Suppressor macrophage (primary cell): ENCODE measurements at regions not wholly inside any gene's neighbourhood (a gene's known extent, or its start where the extent isn't known, plus 50 kb on each side); places are given as distances from the start of the nearest gene placed in this dataset.
A peak's percentile ranks its signal among the peaks of the same experiment; 100 is the strongest.

Source experiments
- DNase-seq, 4 experiments: peaks; one replicate each; pipeline ENCODE4 v3.0.0-alpha.2; 2020 to 2022

DNA sequence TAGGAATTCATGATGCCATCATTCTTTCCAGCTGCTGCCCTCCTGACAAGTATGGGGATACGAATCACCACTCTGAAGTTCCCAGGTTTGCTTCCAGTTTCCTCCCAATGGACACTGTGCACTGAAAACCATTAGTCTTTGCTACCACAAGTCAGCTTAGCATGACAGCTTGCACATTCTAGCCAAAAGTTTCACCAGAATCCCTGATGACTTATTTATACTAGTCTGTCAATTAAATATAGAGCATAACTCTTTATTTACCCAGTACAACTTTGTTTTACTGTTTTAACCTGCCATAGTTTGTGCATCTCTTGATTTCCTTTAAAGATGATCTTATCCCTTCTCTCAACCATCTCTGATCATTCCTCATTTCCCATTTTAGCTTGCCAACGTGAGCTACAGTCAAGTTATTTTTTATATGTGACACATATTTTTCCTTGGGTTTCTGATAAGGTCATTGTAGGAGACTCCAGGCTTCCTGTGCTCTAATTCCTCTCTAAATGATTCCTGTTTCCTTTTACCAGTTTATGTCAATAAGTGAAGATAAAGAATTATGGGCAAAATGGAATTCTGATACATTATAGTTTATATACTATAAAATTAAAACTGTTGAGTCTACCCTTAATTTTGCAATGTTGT lies 167.5 kb upstream of the MEOX2 start:
- DNase-seq, result no peak

DNA sequence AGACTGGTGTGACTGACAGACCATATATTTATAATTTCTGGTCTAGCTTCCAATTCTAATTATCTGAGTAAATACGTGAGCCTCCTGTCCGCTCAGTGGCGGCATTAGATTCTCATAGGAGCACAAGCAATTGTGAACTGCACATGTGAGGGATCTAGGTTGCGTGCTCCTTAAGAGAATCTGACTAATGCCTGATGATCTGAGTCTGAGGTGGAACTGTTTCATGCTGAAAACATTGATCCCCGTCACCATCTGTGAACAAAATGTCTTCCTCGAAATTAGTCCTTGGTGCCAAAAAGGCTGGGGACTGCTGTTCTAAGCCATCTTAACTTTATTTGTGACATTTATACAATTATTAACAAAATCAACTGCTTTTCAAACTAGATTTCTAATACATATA lies 164.7 kb upstream of the MEOX2 start:
- DNase-seq, result no peak

DNA sequence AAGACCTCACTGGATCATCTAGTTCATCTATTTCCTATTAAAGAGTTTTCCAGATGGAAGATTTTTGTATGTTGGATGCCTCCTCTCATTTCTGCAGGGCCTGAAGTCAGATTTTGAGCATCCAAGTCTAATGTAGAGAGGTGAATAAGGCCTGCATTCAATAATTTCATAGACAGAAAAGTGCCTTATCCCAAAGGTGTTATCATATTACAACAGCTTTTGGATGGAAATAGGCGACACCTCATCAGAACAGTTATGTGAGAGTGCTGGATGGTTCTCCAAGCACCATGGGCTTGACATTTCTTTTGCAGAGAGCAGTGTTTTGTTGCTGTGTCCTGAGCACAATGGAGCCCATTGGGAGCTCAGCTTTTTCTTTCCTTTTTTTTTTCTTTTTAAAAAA lies 162.4 kb upstream of the MEOX2 start:
- DNase-seq, result no peak

DNA sequence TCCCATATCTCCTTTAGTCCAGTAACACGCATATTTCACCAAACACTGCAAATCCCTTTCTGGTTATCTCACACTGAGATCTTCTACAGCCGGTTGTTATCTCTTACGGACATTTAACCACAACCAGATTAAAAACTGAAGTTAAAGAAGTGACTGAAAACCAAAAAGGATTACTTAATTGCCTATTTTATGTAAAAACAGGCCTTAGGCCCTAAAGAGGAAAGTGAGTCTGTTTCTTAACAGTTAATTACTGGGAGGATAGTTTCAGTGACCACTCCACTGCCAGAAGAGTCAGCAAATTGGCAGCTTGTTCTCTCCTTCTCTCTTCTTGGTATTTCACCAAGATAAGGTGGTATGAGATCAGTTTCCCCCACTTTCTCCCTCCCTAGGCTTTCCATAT lies 161.9 kb upstream of the MEOX2 start:
- DNase-seq, result no peak

DNA sequence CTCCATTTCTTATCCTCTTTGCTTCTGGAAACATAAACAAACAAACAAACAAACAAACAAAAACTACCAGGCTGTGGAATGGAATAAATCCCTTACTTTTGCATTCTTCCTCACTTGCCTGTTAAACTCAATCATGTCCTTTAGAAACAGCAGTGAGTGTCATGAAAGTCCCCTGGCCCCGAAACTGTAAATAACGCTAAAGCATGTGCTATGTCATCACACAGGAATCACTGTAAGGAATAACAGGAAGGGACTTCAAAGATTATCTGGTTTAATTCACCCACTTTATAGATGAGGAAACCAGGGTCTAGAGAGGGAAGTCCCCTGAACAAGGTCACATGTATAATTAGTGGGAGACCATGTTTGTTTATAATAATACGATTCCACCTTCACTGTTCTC lies 159.4 kb upstream of the MEOX2 start:
- no peak for DNase-seq

DNA sequence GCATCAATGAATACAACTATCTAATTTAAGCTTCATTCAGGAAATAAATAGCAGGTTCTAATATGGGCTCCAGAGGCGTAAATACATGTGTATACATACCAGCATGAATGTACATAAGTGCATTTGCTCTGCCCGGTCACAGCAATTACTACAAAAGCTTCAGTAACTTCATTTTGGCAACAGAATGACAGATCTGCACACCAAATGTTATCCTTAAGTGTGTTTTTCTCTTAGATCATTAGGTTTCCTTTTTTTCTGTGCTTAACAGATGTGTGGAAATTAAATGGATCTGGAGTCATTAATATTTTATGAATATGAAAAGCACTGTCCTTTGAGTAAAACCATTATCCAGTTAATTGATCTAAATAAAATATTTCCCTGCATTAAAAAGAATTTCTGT lies 159.0 kb upstream of the MEOX2 start:
- no peak for DNase-seq

DNA sequence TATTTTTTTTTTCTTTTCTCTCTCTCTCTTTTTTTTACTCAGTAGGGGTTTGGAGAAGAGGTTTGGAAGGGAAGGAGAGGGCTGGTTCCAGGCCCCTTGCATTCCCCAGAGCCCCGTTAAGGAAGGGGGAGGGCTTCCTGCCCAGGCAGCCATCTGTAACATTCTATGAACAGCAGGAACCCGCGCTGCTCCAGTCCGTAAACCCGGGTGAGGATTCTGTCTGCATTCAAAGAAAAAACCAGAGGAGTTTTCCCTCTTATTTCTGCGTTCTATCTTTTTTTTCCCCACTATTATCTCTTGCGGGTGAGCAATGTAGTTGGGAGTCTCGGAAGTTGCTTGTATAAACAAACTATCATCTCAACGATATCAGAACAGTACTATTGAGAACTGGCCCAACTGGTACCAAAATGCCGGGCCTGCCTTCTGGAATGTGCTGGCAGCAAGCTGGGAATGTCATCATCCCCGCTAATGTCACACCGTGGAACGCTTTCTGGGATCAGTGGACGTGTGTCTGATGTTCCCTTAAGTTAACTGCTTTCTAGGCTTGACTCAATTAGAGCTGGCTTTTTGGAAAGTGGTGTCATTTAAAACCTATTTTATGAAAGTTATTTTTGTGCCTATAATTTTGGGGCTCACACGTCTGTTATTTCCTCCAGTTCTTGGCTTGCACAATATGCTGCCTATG lies 153.1 kb upstream of the MEOX2 start:
- DNase-seq, result no peak

DNA sequence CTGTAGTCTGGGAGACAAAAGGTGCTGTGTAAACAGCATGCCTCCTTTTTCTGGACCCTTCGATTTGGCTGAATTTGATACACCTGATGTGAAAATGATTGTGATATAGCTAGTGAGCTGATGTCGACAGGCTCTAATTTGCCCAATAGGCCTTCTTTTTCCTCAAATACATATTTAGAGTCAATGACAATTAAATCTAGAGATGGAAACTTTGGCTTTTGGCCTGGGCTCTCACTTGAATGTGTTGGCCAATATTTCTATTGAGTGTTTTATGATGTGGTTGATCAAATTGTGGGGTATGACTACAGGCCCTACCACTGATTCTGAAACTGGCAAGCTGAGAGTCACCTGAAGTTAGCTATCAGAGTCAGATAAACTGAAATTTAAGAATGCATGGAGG lies 151.8 kb upstream of the MEOX2 start:
- DNase-seq, result no peak

DNA sequence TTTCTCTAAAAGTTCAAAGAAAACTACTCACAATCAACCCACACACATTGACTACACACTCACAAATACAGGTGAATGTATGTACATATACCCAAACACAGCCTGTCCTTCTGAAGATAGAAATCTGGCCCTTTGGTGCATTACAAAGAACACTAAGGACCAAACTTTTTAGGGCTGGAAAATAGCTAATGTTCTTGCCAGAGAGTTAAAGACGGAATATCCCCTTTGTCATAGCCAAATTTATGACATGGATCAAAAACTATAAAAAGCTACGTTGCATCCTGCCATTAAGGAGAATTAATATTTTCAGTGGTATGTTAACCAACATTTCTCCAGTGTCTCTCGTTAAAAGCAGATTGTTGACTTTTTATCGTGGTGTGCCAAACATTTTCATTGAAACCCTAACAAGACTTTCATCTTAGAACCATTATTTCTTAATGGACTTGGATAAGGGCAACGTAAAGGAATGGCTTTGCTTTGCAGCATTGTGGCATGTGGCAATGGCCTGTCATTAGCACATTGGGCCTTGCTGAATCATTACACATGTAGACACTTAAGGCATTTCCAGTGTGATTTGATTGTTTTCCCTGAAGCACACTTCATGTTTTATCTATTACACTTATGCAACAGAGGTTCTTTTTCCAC lies 150.9 kb upstream of the MEOX2 start:
- DNase-seq, result no peak

DNA sequence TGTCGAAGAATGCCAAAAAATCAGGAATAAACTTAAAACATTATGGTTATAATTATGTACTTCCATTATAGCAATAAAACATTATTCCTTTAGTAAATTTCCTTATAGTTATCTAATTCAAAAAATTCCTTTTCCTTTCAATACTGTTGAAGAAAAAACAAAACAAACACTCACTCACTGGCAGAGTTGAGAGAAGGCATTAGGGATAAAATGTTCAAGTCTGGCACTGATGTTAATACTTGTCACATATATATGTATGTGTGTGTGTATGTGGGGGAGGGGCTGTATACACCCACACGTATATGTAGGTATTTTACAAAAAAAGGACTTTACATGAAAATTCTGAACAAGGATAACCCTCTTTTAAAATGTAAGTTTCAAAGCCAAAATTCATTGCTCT lies 150.2 kb upstream of the MEOX2 start:
- no peak for DNase-seq

DNA sequence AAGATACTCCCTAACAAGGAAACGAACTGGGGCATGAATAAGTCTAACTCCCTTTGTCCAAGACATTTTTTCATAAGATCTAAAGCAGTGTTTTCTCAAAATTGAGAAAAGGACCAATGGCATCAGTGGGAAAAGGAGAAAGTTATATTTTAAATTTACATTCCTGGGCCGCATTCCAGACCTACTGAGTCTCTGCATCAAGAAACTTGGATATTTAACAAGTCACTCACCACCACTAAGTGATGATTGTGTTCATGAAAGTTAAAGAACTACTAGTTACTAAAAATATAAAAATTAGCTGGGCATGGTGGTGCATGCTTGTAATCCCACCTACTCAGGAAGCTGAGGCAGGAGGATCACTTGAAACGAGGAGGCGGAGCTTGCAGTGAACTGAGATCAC lies 149.6 kb upstream of the MEOX2 start:
- DNase-seq, result no peak

DNA sequence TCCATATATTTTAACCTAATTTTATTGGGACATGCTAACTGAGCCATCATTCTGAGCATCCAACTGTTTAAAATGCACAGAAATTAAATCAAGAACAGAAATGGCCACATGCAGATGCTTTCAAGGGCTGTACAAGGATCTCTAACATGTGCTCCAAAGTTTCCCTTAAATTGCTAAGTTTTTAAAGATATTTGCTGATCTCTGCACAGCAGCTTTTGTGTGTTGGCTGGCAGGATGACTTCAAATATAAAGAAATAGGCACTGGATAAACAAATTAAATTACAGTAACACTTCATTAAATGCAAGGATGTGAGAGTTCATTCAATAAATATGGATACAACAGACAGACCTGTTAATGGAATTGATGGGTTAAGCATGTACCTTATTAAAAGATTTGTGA lies 148.0 kb upstream of the MEOX2 start:
- DNase-seq, result no peak

DNA sequence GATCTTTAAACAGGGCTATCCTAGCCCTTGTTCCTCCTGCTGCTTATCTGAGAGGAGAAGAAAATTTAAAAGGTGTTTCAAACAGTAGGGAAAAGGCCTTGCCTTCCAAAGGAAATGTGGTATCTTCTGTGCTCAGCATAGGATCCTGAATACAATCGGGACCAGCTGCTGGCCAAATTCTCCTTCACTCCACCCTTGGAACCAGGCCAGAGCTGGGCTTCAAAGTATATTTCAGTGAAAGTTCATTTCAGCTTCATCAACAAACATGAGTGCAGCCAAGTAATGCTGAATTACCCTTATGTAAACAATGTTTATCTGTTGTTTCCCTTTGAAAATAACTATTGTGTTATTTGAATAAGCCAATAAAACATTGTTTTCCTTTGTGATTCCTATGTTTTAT lies 146.5 kb upstream of the MEOX2 start:
- DNase-seq, result no peak

DNA sequence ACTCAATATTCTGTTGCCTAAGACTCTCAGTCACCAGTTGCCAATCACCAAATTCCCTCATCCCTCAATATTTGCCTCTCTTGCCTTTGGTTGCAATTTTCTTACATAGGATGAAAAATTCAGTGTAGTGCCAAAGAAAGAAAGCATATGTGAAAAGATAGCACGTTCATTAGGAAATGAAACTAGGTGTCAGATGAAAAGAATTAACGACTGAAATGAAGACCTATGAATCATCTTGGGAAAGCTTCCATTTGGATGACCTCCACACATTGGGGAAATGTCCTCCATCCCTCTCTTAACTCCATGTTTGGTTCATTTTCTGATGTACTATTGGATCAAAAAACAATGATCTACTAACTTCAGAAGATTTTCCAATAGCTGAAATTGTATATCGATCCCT lies 145.1 kb upstream of the MEOX2 start:
- DNase-seq, result no peak

DNA sequence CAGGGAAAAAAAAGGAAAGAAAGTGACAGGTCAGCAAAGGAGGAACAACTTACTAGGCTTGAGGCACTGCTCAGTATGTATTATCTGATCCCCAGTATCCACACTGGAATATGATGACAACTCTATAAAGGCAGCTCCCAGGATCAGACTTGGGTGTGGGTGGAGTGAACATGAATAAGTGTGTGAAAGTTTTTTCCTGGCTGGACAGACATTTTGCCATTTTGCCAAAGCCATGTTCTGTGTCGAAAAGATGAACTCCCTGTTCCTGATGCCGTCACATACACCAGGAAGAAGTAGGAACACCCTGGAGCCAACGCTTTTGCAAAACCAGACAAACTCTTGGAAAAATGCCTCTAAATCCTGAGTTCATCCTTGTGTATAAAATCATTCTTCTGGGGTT lies 143.2 kb upstream of the MEOX2 start:
- DNase-seq, result no peak

DNA sequence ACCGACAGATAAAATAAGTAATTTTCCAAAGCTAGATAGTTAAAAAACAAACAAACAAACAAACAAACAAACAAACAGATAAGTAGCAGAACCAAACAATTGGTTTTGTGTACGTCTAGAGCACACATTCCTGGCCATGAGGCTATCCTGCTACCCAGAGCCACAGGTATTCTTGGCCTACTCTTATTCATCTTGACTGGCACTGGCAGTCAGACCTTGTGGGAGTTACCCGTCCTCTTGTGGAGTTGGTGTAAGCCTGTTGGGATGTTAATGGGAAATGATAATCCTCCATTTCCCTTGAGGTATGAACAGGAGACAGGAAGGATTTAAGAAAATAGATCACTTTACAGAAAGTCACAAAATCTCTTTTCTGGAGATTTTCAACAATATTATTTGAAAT lies 142.4 kb upstream of the MEOX2 start:
- no peak for DNase-seq

DNA sequence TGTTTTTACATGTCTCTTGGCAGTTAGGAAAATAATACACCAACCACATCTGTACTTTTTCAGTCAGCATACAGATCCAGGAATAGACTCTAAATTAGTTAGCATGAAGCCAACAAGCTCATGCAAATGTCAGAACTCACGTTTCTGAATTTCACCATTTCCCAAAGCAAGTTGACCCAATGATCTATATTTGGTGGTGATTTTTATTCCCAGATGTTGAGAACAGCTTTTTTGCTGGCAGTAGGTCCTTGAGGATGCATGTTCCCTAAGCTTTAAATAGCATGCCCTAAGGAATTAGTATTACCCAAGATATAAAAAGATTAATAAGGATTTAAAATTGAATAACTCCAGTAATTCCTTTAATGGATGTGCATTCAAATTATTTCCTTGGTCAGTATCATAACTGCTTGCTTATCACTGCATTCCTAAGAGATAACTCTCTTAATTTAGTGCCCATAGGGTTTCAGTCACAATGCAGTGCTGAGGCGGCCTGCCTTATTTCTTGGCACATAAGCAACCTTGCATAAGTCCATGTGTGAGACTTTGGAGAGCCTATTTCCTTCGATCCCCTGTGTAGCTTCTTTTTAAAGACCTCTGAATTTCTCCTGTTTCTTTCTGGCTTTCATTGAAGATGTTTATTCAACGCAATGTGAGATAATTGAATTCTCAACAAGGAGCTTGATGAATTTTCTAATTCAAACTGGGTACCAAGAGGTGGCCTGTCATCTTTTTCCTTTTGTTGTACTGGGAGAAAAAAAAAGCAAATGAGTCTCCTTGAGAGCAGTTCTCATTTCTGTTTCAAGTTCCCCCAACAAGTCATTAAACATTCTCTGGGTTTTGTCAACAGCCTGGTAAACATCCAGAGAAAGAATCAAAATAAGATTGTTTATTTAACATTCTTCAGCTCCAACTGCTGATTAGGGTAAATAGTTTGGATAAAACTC lies 135.3 kb upstream of the MEOX2 start:
- DNase-seq, result no peak

DNA sequence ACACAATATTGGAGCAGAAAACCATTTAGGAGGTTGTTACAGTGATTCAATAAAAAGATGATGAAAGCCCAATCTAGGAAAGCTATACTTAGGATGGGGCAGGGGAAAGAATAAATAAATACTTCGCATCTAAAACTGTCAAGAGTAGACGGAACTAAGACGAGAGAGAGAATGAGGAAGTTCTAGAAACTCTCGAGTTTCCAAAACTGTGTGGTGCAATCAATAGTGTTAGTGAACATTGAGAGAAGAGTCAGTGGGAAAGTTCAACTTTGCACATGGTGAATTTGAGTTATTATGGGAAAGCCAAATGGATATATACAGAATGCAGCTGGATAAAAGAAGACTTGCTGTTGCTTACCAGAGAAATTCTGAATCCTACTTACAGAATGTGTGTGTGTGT lies 133.8 kb upstream of the MEOX2 start:
- DNase-seq, result peak; percentile 42 to 80 (median 65)

DNA sequence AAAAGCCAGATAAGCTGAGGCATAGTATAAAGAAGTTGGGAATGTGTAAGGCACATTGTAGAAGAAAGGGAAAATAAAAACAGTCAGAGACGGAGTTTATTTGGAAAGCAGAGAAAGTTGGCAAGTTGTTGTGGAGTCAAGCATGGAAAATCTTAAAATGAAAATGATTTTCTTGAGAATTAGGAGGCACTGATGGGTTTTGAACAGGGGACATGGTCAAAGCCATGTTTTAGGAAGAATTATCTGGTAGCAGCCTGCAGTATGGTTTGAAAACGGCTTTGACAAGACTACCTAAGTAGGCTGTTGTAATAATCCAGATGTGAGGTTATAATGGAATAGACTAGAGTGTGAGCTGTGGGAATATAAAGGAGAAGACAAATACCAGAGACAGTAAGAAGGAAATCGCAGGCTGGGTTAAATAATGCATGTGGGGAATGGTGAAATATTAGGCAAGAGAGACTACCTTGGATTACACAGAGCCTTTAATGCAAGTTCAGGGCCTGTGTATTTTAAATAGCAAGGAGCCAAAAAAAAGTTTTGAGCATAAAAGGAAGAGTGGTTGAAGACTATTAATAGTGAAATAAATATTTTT lies 130.4 kb upstream of the MEOX2 start:
- DNase-seq, result no peak

DNA sequence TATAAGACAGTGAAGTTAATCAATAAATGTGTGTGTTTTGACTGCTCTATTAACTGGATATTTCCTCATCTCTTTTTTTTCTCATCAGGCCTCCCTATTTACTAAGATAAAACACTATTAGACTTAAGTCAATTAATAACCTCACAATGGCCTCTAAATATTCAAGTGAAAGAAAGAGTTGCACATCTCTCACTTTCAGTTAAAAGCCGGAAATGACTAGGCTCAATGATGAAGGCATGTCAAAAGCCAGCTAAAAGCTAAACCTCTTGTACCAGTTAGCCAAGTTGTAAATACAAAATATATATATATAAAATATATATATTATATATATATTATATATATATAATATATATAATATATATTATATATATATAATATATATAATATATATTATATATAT lies 127.0 kb upstream of the MEOX2 start:
- no peak for DNase-seq

DNA sequence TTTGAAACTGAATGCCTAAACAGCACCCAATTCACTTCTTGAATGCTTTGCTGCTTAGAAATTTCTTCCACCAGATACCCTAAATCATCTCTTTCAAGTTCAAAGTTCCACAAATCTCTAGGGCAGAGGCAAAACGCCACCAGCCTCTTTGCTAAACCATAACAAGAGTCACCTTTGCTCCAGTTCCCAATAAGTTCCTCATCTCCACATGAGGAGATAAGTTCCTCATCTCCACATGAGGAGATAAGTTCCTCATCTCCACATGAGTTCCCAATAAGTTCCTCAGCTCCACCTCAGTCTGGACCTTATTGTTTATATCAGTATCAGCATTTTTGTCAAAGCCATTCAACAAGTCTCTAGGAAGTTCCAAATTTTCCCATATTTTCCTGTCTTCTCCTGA lies 123.9 kb upstream of the MEOX2 start:
- peak; percentile 33 to 74 (median 58) for DNase-seq

DNA sequence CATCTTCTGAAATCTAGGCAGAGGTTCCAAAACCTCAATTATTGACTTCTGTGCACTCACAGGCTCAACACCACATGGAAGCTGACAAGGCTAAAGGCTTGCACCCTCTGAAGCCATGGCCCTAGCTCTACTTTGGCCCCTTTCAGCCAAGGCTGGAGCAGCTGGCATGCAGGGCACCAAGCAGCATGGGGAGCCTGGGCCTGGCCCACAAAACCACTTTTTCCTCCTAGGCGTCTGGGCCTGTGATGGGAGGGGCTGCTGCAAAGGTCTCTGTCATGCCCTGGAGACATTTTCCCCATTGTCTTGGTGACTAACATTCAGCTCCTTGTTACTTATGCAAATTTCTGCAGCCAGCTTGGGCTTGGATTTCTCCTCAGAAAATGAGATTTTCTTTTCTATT lies 123.5 kb upstream of the MEOX2 start:
- peak in 1 of 4 experiments; percentile 18 for DNase-seq

DNA sequence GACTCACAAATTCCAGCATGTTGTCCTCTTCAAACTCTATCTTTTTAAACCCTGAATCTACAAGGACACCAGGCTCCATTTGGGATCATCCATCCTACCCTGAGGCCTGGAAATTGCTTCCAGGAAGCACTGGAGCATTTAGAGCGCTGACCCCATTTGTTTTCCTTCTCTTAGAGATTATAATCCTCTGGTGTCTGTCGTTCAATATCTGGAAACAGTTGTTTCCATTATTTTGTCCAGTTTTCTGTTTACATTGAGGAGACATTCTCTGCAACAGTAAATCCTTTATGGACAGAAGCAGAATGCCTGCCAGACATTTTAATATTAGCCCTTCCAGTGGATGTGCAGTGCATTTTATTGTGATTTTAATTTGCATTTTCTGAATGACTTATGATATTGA lies 119.4 kb upstream of the MEOX2 start:
- no peak for DNase-seq
